ENCODE measurements at regions not wholly inside any gene's neighbourhood (a gene's known extent, or its start where the extent isn't known, plus 50 kb on each side); places are given as distances from the start of the nearest gene placed in this dataset.
"Not testable (repeated sequence)": the region's sequence is repeated elsewhere in the genome, so short reads cannot be mapped to it uniquely, and the experiment has no call there.

GRCh38 chr1:243996223-243996622 is 54.9 kb upstream of the ZBTB18 start:
- ATAC-seq (no peak), DNase-seq (ENCODE audit: low spot score) (no peak)

- no peak for ATAC-seq
Measured at GRCh38 chr1:243991650-243992049, 59.4 kb upstream of the ZBTB18 start.

GRCh38 chr1:243984788-243985187 is 66.3 kb upstream of the ZBTB18 start:
- DNase-seq (ENCODE audit: low spot score) = no peak
- ATAC-seq = no peak

More at GRCh38 chr1:243991650-243992049, 59.4 kb upstream of the ZBTB18 start:
- DNase-seq (ENCODE audit: low spot score) = no peak

- no peak for ATAC-seq
- no peak for DNase-seq (ENCODE audit: low spot score)
Measured at GRCh38 chr1:243982447-243983018, 68.5 kb upstream of the ZBTB18 start.

DNA sequence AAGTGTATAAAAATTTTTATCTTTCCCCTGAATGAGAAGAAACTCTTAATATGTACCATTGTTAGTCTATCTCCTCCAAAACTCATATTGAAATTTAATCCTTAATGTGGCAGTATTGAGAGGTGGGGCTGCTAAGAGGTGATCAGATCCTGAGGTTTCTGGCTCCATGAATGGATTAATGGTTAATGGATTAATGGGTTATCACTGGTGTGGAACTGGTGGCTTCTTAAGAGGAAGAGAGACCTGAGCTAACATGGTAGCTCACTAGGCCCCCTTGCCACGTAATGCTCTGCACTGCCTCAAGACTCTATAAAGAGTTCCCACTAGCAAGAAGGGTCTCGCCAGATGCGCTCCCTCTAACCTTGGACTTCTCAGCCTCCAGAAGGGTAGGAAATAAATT is 70.6 kb upstream of the ZBTB18 start:
- ATAC-seq (no peak), DNase-seq (ENCODE audit: low spot score) (no peak)

DNA sequence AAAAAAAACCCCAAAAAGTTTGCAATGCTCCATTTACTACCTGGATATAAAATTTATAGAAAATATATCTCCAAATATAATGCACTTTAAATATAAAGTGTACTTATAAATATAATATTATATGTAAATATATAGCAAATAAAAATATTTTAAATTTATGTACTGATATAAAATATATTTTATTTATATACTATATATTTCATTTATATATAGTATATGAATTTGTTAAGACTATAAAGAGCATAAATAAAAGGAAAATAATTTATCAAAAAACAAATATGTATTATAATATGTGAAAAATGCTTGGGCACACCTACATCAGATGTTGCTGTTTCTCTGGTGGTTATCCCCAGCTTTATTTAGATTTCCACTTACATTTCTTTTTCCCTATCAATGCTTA is 71.0 kb upstream of the ZBTB18 start:
- no peak for DNase-seq (ENCODE audit: low spot score)
- no peak for ATAC-seq

DNA sequence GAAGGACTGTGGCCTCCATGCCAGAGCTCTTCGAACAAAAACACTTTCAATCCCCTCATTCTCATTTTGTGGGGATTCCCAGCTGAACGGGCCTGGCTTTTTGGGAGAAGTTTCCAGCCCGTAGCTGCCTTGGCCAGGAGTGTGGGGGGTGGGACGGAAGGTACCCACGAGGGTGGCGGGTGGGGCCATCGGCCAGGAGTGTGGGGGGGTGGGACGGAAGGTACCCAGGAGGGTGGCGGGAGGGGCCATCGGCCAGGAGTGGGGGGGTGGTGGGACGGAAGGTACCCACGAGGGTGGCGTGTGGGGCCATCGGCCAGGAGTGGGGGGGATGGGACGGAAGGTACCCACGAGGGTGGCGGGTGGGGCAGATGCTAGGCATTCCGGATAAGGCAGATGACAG is 71.7 kb upstream of the ZBTB18 start:
- no peak for DNase-seq (ENCODE audit: low spot score)
- ATAC-seq = no peak

DNA sequence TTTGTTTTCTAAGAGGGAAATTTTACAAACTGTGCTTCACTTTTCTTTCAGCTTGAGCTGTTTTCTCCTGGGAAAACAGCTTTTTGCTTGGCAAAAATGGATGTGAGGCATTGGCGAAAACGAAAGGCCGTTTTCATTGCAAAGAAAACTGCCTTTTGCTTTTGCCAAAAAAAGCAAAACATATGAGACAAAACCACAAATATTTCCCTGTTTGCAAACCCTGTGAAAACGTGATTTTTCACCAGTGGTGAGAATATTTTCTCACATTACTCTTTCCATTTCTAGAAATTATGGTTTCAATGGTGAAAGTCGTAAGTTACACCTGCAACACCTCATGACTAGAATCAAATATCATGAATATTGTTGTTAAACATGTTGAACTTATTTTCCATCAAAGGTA is 74.0 kb upstream of the ZBTB18 start:
- ATAC-seq (no peak), DNase-seq (ENCODE audit: low spot score) (no peak)

GRCh38 chr1:243974451-243975292 is 76.4 kb upstream of the ZBTB18 start:
- no peak for DNase-seq (ENCODE audit: low spot score)
- no peak for ATAC-seq

DNA sequence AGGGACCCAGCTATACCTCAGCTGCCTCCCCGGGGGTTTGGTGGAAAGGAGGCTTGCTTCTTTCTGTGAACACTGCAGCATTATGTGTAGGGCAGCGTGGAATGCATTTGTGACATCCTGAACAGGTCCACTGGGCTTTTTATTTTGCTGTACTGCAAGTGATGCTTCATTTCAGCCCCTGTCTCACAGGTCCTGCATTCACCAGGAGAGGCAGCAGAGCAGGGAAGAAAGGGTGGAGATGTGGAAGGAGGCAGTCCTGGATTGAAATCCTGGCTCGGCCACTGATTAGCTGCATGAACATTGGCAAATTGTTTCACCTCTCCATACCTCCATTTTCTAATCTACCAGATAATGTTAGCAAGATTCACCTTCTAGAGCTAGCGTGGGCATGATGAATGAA is 77.9 kb upstream of the ZBTB18 start:
- ATAC-seq (no peak), DNase-seq (ENCODE audit: low spot score) (no peak)

DNA sequence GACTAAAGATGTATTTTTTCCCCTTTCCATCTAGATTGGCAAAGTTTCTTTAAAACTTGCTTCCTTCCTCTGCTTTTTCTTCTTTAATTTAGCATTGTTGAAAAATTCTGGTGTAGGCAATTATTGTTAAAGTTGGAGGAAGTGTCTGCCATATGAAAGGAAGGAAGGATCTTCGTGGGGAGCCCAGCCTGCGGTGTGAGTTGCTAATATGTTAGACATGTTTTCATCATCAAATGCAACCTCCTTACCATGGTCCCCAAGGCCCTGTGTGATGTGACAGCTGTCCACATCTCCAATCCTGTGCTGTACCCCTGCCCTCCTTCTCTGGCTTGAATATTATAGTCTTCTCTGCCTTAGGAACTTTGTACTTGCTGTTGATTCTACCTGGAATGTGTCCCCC is 81.0 kb upstream of the ZBTB18 start:
- no peak for DNase-seq (ENCODE audit: low spot score)
- no peak for ATAC-seq

DNA sequence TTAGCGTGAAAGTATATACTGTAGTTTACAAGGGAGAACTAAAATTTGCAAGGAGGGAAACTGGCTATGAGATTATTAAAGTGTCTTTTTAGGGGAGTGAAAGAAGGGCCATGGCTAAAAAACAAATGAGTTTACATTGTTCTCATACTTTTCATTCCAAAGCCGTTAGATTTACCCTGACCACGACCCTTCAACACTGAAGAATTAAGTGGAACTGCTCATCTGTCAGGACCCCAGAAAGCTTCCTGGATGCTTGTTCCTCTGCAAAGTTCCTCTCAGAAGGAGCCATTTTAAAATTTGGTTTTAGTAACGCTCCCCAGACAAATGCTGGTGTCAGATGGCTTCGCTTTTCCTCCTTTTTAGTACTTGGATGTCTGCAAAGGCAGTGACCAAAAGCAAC is 82.7 kb upstream of the ZBTB18 start:
- no peak for ATAC-seq

DNA sequence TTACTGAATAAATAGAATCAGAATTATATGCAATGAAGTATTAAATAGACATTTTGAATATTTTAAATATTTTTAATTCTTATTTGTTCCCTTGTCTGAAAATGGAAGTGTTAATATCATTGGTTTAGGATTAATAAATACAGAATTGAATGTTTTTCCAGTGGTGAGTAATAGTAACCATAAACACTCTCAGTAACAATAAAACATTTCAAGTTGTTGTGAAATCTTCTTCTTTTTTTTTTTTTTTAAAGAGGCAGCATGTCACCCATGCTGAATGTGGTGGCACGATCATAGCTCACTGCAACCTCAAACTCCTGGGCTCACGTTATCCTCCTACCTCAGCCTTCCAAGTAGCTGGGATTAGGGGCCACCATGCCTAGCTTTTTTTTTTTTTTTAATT is 86.2 kb upstream of the ZBTB18 start:
- ATAC-seq = no peak
- DNase-seq (ENCODE audit: low spot score) = no peak

More for the DNA sequence above, 82.7 kb upstream of the ZBTB18 start:
- no peak for DNase-seq (ENCODE audit: low spot score)

DNA sequence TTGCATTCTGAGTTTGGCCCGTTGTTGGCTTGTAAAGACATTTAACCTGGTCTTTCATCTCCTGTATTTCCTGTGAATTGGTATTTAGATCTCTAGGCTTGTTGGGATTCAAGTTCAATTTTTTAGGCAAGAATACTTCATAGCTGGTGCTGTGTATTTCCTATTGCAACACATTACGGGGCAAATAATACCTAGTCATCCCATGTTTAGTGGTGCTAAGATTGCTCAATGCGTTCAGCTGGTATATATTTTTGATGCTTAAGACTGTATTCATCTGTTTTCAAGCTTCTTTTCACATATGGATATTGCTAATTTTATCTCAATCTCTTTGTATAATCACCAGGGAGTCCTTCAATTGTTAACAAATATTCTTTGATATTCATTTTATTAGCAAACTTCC is 87.5 kb upstream of the ZBTB18 start:
- DNase-seq (ENCODE audit: low spot score) (no peak), ATAC-seq (no peak)

DNA sequence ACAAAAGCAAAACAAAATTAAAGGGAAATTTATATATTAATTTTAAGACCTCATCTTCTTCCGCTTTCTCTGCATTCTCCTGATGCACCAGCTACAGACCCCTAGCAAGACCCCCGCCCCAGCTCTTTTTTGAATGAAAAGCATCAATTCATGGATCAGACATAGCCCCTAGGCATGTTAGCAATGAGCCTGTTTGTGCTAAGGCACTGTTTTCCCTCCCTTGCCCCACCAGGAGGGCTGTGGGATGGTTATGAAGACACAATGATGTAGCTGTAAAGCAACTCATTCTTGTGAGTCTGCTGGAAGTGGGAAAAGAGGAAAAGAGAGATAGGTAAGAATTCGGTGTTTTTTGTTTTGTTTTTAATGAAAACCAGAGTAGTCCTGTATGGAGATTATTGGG is 88.5 kb upstream of the ZBTB18 start:
- no peak for DNase-seq (ENCODE audit: low spot score)

GRCh38 chr1:243959998-243960397 is 91.1 kb upstream of the ZBTB18 start:
- no peak for DNase-seq (ENCODE audit: low spot score)
- no peak for ATAC-seq

More for the DNA sequence above, 88.5 kb upstream of the ZBTB18 start:
- no peak for ATAC-seq

DNA sequence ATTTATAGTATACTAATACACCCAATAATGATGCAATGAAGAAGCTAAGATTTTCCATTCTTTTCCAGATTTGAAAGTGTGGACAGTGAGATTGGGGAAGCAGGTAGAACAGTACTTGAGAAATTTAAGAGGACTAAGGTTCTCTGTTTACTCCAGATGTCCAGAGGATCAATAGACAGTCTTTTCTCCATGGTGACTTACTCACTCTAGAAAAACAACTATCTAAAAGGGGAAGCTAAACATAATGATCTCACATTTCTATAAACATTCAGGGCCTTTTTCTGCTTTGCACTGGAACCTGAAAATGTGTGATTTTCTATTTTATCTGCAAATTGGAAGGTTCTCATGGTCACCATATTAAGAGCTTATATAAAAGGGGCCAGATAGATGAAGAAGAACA is 93.9 kb upstream of the ZBTB18 start:
- ATAC-seq (no peak), DNase-seq (ENCODE audit: low spot score) (no peak)

- no peak for ATAC-seq
Measured at GRCh38 chr1:243956450-243956849, 94.6 kb upstream of the ZBTB18 start.

DNA sequence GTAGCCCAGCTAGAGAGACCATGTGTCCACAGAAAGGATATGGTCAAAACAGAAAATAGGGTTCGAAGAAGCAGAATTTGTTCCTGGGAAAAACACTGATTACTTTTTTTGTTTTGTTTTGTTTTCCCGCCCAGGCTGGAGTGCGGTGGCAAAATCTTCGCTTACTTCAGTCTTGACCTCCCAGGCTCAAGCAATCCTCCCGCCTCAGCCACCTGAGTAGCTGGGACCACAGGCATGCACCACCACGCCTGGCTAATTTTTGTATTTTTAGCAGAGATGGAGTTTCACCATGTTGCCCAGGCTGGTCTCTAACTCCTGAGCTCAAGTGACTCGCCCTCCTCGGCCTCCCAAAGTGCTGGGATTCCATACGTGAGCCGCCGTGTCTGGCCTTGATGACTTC is 99.9 kb upstream of the ZBTB18 start:
- ATAC-seq; DNase-seq (ENCODE audit: low spot score): not testable (repeated sequence)

More at GRCh38 chr1:243956450-243956849, 94.6 kb upstream of the ZBTB18 start:
- DNase-seq (ENCODE audit: low spot score) = no peak

GRCh38 chr1:243950166-243950565 is 100.1 kb upstream of the AKT3 start:
- ATAC-seq = no peak
- DNase-seq (ENCODE audit: low spot score) = no peak

- ATAC-seq (no peak), DNase-seq (ENCODE audit: low spot score) (no peak)
Measured at GRCh38 chr1:243946946-243947345, 96.9 kb upstream of the AKT3 start.

- ATAC-seq = no peak
- DNase-seq (ENCODE audit: low spot score) = no peak
Measured at GRCh38 chr1:243946253-243946652, 96.2 kb upstream of the AKT3 start.

DNA sequence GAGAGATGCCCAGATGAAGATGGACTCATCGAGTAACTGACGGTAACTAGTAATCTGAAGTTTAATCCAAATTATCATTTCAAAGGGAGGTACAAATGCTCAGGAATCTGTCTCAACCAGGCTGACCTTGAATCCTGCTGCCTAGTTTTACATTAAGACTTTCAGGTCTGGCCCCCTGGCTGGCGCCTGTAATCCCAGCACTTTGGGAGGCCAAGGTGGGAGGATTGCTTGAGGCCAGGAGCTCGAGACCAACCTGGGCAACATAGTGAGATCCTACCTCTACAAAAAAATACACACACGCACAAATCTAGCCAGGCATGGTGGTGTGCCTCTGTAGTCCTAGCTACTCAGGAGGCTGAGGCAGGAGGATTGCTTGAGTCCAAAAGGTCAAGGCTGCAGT is 95.7 kb upstream of the AKT3 start:
- no peak for DNase-seq (ENCODE audit: low spot score)
- ATAC-seq = no peak

Data from left lobe of liver (tissue), 2 donors.